ENCODE measurements at regions not wholly inside any gene's neighbourhood (a gene's known extent, or its start where the extent isn't known, plus 50 kb on each side); places are given as distances from the start of the nearest gene placed in this dataset.

- no peaks in the 10 kb centered on the region for H3K79me2 ChIP-seq (ENCODE audit: insufficient read depth, low read depth)
- H3K4me3 ChIP-seq (IDR thresholded peaks at IDR 0.05; ENCODE audit: insufficient read depth, low read depth, low read length), result no peak overlapping the region
- H3K9ac ChIP-seq, result no peak overlapping the region
- H4K20me1 ChIP-seq (ENCODE audit: insufficient read depth), result no peaks in the 10 kb centered on the region
- H3K27ac ChIP-seq, result no peak overlapping the region
- no peak overlapping the region for H3K4me2 ChIP-seq
- H2AFZ ChIP-seq (ENCODE audit: low read depth), result no peak overlapping the region
- no peaks in the 10 kb centered on the region for H3K27me3 ChIP-seq (ENCODE audit: insufficient read depth, low read depth)
- no peaks in the 10 kb centered on the region for H3K4me1 ChIP-seq (ENCODE audit: low read depth, poor library complexity, severe bottlenecking)
- no peaks in the 10 kb centered on the region for H3K36me3 ChIP-seq (ENCODE audit: insufficient read depth)
- TF ChIP-seq CTCF (conservative IDR thresholded peaks at IDR 0.05; ENCODE audit: low read depth, low read length), result no peak
Measured at GRCh38 chr2:7448578-7449264, 531.5 kb downstream of the RNF144A start.

- H3K79me2 ChIP-seq (ENCODE audit: insufficient read depth, low read depth), result no peaks in the 10 kb centered on the region
- no peak for TF ChIP-seq CTCF (conservative IDR thresholded peaks at IDR 0.05; ENCODE audit: low read depth, low read length)
- no peak overlapping the region for H3K27ac ChIP-seq
- H4K20me1 ChIP-seq (ENCODE audit: insufficient read depth), result no peaks in the 10 kb centered on the region
- H3K4me2 ChIP-seq, result no peak overlapping the region
- H3K36me3 ChIP-seq (ENCODE audit: insufficient read depth), result no peaks in the 10 kb centered on the region
- H3K9ac ChIP-seq, result no peak overlapping the region
- no peak overlapping the region for H3K4me3 ChIP-seq (IDR thresholded peaks at IDR 0.05; ENCODE audit: insufficient read depth, low read depth, low read length)
- no peaks in the 10 kb centered on the region for H3K4me1 ChIP-seq (ENCODE audit: low read depth, poor library complexity, severe bottlenecking)
- H2AFZ ChIP-seq (ENCODE audit: low read depth), result no peak overlapping the region
- H3K27me3 ChIP-seq (ENCODE audit: insufficient read depth, low read depth), result no peaks in the 10 kb centered on the region
Measured at GRCh38 chr2:7449298-7449697, 532.1 kb downstream of the RNF144A start.

- Histone ChIP-seq H3K4me2 (no peak overlapping the region), H4K20me1 (ENCODE audit: insufficient read depth) (no peaks in the 10 kb centered on the region), H3K9ac (no peak overlapping the region), H3K27me3 (ENCODE audit: insufficient read depth, low read depth) (no peaks in the 10 kb centered on the region), H3K36me3 (ENCODE audit: insufficient read depth) (no peaks in the 10 kb centered on the region), H3K4me1 (ENCODE audit: low read depth, poor library complexity, severe bottlenecking) (no peaks in the 10 kb centered on the region), H2AFZ (ENCODE audit: low read depth) (no peak overlapping the region), H3K79me2 (ENCODE audit: insufficient read depth, low read depth) (no peaks in the 10 kb centered on the region), H3K27ac (no peak overlapping the region), H3K4me3 (IDR thresholded peaks at IDR 0.05; ENCODE audit: insufficient read depth, low read depth, low read length) (no peak overlapping the region)
- TF ChIP-seq CTCF (conservative IDR thresholded peaks at IDR 0.05; ENCODE audit: low read depth, low read length), result no peak
Measured at GRCh38 chr2:7450188-7450832, 533.1 kb downstream of the RNF144A start.

- Histone ChIP-seq H3K36me3 (ENCODE audit: insufficient read depth) (no peaks in the 10 kb centered on the region), H3K4me1 (ENCODE audit: low read depth, poor library complexity, severe bottlenecking) (no peaks in the 10 kb centered on the region), H4K20me1 (ENCODE audit: insufficient read depth) (no peaks in the 10 kb centered on the region), H3K79me2 (ENCODE audit: insufficient read depth, low read depth) (no peaks in the 10 kb centered on the region), H3K27me3 (ENCODE audit: insufficient read depth, low read depth) (no peaks in the 10 kb centered on the region), H3K27ac (no peak overlapping the region), H3K4me2 (no peak overlapping the region), H2AFZ (ENCODE audit: low read depth) (no peak overlapping the region), H3K4me3 (IDR thresholded peaks at IDR 0.05; ENCODE audit: insufficient read depth, low read depth, low read length) (no peak overlapping the region), H3K9ac (no peak overlapping the region)
- no peak for TF ChIP-seq CTCF (conservative IDR thresholded peaks at IDR 0.05; ENCODE audit: low read depth, low read length)
Measured at GRCh38 chr2:7450833-7451190, 533.6 kb downstream of the RNF144A start.

Data from KMS-11 (cell line).